GM12878 (cell line): ENCODE measurements at regions not wholly inside any gene's neighbourhood (a gene's known extent, or its start where the extent isn't known, plus 50 kb on each side); places are given as distances from the start of the nearest gene placed in this dataset.
"Not testable (repeated sequence)": the region's sequence is repeated elsewhere in the genome, so short reads cannot be mapped to it uniquely, and the experiment has no call there.

Experiments
- ATAC-seq: fragments of 200-7000 bp; cut with Tn5 transposase; 3 replicates; pipeline ENCODE4 v1.9.1; 2020; ENCODE audit warnings: mild to moderate bottlenecking, moderate library complexity
- BruUV-seq: library from RNA; stranded (reverse); fragments of 400-500 nt; replicated peaks from 2 replicates; lab custom pipeline; 2021; lab: Mats Ljungman, UMichigan
- CTCF ChIA-PET: fragments of 300-600 bp; sonication (Branson Sonifier 250); formaldehyde crosslinking; extraction: SDS; loops from one replicate; lab custom pipeline; 2021; ENCODE audit warnings: inconsistent platforms; lab: Yijun Ruan, JAX
- POLR2A ChIA-PET: fragments of 350-600 bp; formaldehyde crosslinking; extraction: SDS; loops from one replicate; lab custom pipeline; 2021; ENCODE audit warnings: inconsistent platforms; lab: Charles Lee
- RAD21 ChIA-PET: fragments of 300-600 bp; sonication (Branson Sonifier 250); formaldehyde crosslinking; loops from one replicate; lab custom pipeline; 2023; ENCODE audit warnings: antibody characterized with exemption; ENCODE audit not compliant: unreplicated experiment; lab: Charles Lee
- SMC1A ChIA-PET: fragments of 300-600 bp; sonication (Branson Sonifier 250); formaldehyde crosslinking; loops from one replicate; lab custom pipeline; 2023; ENCODE audit not compliant: unreplicated experiment, uncharacterized antibody; lab: Charles Lee
- DNase-seq: peaks from one replicate; pipeline ENCODE4 v3.0.0-alpha.2; 2011; ENCODE audit warnings: low read depth, low spot score
- FAIRE-seq: peaks from 3 replicates; lab custom pipeline; 2011; peaks lifted over from hg19 to GRCh38; lab: Jason Lieb, UNC
- H2AFZ ChIP-seq: 2 replicates; pipeline ENCODE4 v1.6.0; 2011; ENCODE audit warnings: low read depth, low read length, control low read depth; ENCODE audit not compliant: control insufficient read depth
- H3K27ac ChIP-seq: 2 replicates; pipeline ENCODE4 v1.5.1; 2011; ENCODE audit warnings: control low read depth; ENCODE audit not compliant: control insufficient read depth, insufficient read depth
- H3K27me3 ChIP-seq, 2 experiments: replicated peaks in 1 of 2; 2 replicates each; pipeline versions ENCODE4 v1.6.0 to v1.6.1; 2011; ENCODE audit warnings: low read length in 1 of 2; ENCODE audit not compliant: control insufficient read depth in 2 of 2, insufficient read depth in 2 of 2
- H3K36me3 ChIP-seq, 2 experiments: 2 replicates each; pipeline ENCODE4 v1.5.1; 2011; ENCODE audit warnings: low read length in 1 of 2; ENCODE audit not compliant: control insufficient read depth in 2 of 2, insufficient read depth in 2 of 2
- H3K4me1 ChIP-seq: 2 replicates; pipeline ENCODE4 v1.6.1; 2011; ENCODE audit warnings: mild to moderate bottlenecking, low read length, moderate library complexity, mixed read lengths; ENCODE audit not compliant: control insufficient read depth, insufficient read depth
- H3K4me2 ChIP-seq: 2 replicates; pipeline ENCODE4 v1.6.0; 2011; ENCODE audit warnings: control low read depth; ENCODE audit not compliant: control insufficient read depth, insufficient read depth
- H3K4me3 ChIP-seq: fragments of 200-600 bp; sonication (generic); 2 replicates; pipeline ENCODE4 v1.5.1; 2016
- H3K79me2 ChIP-seq: 2 replicates; pipeline ENCODE4 v1.6.0; 2011; ENCODE audit warnings: low read length; ENCODE audit not compliant: control insufficient read depth, insufficient read depth
- H3K9ac ChIP-seq: 2 replicates; pipeline ENCODE4 v1.8.0; 2011; ENCODE audit warnings: low read length, control low read depth, mixed read lengths; ENCODE audit not compliant: control insufficient read depth, insufficient read depth
- H3K9me3 ChIP-seq: replicated peaks from 3 replicates; pipeline ENCODE4 v1.5.1; 2011; ENCODE audit warnings: mild to moderate bottlenecking, low read length; ENCODE audit not compliant: control insufficient read depth, insufficient read depth
- H4K20me1 ChIP-seq: 2 replicates; pipeline ENCODE4 v1.6.0; 2011; ENCODE audit not compliant: control insufficient read depth, insufficient read depth
- SMAD1 ChIP-seq: fragments of 450-650 bp; IDR thresholded peaks from 2 replicates; pipeline ENCODE4 v1.6.1; 2018; ENCODE audit warnings: mild to moderate bottlenecking, low read depth; ENCODE audit not compliant: partially characterized antibody
- WGBS: methylation state at CpG from one replicate; pipeline ENCODE4 v1.1.6; 2016; ENCODE audit warnings: low lambda C conversion rate; ENCODE audit not compliant: insufficient replicate concordance, insufficient coverage; ENCODE audit errors: missing lambda C conversion rate; 5-methylcytosine and 5-hydroxymethylcytosine counted together
- in situ Hi-C: fragments of 300-500 bp; cut with MboI; formaldehyde crosslinking; loops from 9 replicates; pipeline ENCODE4 v1.14.3; 2018; ENCODE audit warnings: mixed read lengths
- intact Hi-C: fragments of 100-400 bp; cut with micrococcal nuclease; formaldehyde crosslinking; loops from one replicate; pipeline ENCODE4 v1.14.2; 2022; ENCODE audit not compliant: unreplicated experiment
- TF ChIP-seq, protein P1 (sequence below): fragments of 450-650 bp; IDR thresholded peaks from 2 replicates; pipeline ENCODE4 v1.6.1; 2017; ENCODE audit warnings: mild to moderate bottlenecking, low read depth, inconsistent platforms; ENCODE audit not compliant: poor library complexity, severe bottlenecking
- TF ChIP-seq, protein P2 (sequence below): fragments of 450-650 bp; IDR thresholded peaks from 2 replicates; pipeline ENCODE4 v1.6.1; 2017; ENCODE audit warnings: borderline replicate concordance

DNA sequence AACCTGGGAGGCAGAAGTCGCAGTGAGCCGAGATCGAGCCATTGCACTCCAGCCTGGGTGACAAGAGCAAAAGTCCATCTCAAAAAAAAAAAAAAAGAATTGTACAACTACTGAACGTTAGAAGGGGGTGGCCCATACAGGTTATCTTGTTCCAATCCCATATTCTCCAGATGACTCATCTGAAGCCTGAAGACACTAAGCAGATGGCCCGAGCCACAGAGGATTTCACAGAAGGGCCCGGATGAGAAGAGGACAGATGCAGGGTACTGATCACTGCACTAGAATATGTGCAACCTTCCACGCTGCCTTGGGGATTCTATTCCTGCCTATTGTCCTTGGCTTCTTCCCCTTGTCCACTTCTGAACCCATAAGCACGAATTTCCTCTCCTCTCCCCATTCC lies 70.9 kb upstream of the UBASH3B start (continued):
- TF ChIP-seq, protein P1, sequence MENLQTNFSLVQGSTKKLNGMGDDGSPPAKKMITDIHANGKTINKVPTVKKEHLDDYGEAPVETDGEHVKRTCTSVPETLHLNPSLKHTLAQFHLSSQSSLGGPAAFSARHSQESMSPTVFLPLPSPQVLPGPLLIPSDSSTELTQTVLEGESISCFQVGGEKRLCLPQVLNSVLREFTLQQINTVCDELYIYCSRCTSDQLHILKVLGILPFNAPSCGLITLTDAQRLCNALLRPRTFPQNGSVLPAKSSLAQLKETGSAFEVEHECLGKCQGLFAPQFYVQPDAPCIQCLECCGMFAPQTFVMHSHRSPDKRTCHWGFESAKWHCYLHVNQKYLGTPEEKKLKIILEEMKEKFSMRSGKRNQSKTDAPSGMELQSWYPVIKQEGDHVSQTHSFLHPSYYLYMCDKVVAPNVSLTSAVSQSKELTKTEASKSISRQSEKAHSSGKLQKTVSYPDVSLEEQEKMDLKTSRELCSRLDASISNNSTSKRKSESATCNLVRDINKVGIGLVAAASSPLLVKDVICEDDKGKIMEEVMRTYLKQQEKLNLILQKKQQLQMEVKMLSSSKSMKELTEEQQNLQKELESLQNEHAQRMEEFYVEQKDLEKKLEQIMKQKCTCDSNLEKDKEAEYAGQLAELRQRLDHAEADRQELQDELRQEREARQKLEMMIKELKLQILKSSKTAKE = no peak
- TF ChIP-seq, protein P2, sequence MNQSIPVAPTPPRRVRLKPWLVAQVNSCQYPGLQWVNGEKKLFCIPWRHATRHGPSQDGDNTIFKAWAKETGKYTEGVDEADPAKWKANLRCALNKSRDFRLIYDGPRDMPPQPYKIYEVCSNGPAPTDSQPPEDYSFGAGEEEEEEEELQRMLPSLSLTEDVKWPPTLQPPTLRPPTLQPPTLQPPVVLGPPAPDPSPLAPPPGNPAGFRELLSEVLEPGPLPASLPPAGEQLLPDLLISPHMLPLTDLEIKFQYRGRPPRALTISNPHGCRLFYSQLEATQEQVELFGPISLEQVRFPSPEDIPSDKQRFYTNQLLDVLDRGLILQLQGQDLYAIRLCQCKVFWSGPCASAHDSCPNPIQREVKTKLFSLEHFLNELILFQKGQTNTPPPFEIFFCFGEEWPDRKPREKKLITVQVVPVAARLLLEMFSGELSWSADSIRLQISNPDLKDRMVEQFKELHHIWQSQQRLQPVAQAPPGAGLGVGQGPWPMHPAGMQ = no peak
- no peak for TF ChIP-seq SMAD1

GRCh38 chr11:122580071-122580470 lies 75.5 kb upstream of the UBASH3B start:
- H3K9ac ChIP-seq, H3K4me2 ChIP-seq, DNase-seq, POLR2A ChIA-PET, H3K36me3 ChIP-seq, H3K9me3 ChIP-seq, H3K4me3 ChIP-seq, H4K20me1 ChIP-seq, BruUV-seq, H3K27me3 ChIP-seq, H3K27ac ChIP-seq, FAIRE-seq, H3K4me1 ChIP-seq, ATAC-seq, H2AFZ ChIP-seq, H3K79me2 ChIP-seq: not testable (repeated sequence)
- RAD21 ChIA-PET = interaction anchor here (0.5 to 1.8 kb wide), 11 partner anchors 167 to 441 kb away, joined by 3 to 16 read pairs (median 4); no protein-coding TSS in a partner anchor
- in situ Hi-C loops = loop anchor here (5.0 kb wide), 1 partner anchor 202 kb away; no protein-coding TSS in a partner anchor
- WGBS = 37% methylated on average over 13 of the region's 13 CpGs
- intact Hi-C loops = loop anchor here (1.0 to 2.0 kb wide), 3 partner anchors 174 to 275 kb away; no protein-coding TSS in a partner anchor
- CTCF ChIA-PET = interaction anchor here (0.7 to 6.9 kb wide), 28 partner anchors 10 to 1166 kb away, joined by 3 to 73 read pairs (median 4); no protein-coding TSS in a partner anchor
- SMC1A ChIA-PET = interaction anchor here (0.9 to 4.7 kb wide), 11 partner anchors 48 to 442 kb away, joined by 3 to 25 read pairs (median 4); no protein-coding TSS in a partner anchor
